Astrocyte (in vitro differentiated cells and primary cell): ENCODE measurements at regions not wholly inside any gene's neighbourhood (a gene's known extent, or its start where the extent isn't known, plus 50 kb on each side); places are given as distances from the start of the nearest gene placed in this dataset.

ENCODE experiments used
- DNase-seq: peaks from one replicate; pipeline ENCODE4 v3.0.0-alpha.2; 2010; ENCODE audit warnings: low read depth
- FAIRE-seq: peaks from 2 replicates; lab custom pipeline; 2011; peaks lifted over from hg19 to GRCh38; lab: Jason Lieb, UNC
- H2AFZ ChIP-seq: 2 replicates; pipeline ENCODE4 v1.6.0; 2012; ENCODE audit warnings: low read depth, low read length, inconsistent platforms
- H3K27ac ChIP-seq: 2 replicates; pipeline ENCODE4 v1.5.1; 2011; ENCODE audit warnings: low read depth, low read length, inconsistent platforms
- H3K27me3 ChIP-seq: 2 replicates; pipeline ENCODE4 v1.6.0; 2011; ENCODE audit warnings: low read length, inconsistent platforms; ENCODE audit not compliant: insufficient read depth
- H3K36me3 ChIP-seq: 2 replicates; pipeline ENCODE4 v1.5.1; 2011; ENCODE audit warnings: low read length, inconsistent platforms; ENCODE audit not compliant: insufficient read depth
- H3K4me1 ChIP-seq: 2 replicates; pipeline ENCODE4 v1.5.1; 2011; ENCODE audit warnings: low read length, inconsistent platforms; ENCODE audit not compliant: insufficient read depth
- H3K4me2 ChIP-seq: 2 replicates; pipeline ENCODE4 v1.6.0; 2012; ENCODE audit warnings: low read length, inconsistent platforms
- H3K4me3 ChIP-seq: 2 replicates; pipeline ENCODE4 v1.5.1; 2011; ENCODE audit warnings: low read depth, mild to moderate bottlenecking, low read length, inconsistent platforms; ENCODE audit not compliant: insufficient read depth
- H3K79me2 ChIP-seq: 2 replicates; pipeline ENCODE4 v1.6.0; 2012; ENCODE audit warnings: mild to moderate bottlenecking, low read length, inconsistent platforms; ENCODE audit not compliant: insufficient read depth
- H3K9ac ChIP-seq: 2 replicates; pipeline ENCODE4 v1.6.0; 2012; ENCODE audit warnings: mild to moderate bottlenecking, low read length, inconsistent platforms
- H3K9me3 ChIP-seq: 2 replicates; pipeline ENCODE4 v1.5.1; 2012; ENCODE audit warnings: low read depth, mild to moderate bottlenecking, low read length, inconsistent platforms; ENCODE audit not compliant: insufficient read depth
- H4K20me1 ChIP-seq: 2 replicates; pipeline ENCODE4 v1.6.0; 2012; ENCODE audit warnings: low read length, inconsistent platforms; ENCODE audit not compliant: insufficient read depth
- H3K27ac Mint-ChIP-seq: one replicate; pipeline ENCODE4 v1.8.0; 2021; ENCODE audit warnings: mild to moderate bottlenecking, mixed read lengths; ENCODE audit not compliant: unreplicated experiment
- H3K27me3 Mint-ChIP-seq: one replicate; pipeline ENCODE4 v1.8.0; 2021; ENCODE audit warnings: low read depth, mixed read lengths; ENCODE audit not compliant: unreplicated experiment
- H3K36me3 Mint-ChIP-seq: one replicate; pipeline ENCODE4 v1.8.0; 2021; ENCODE audit warnings: low read depth, mixed read lengths; ENCODE audit not compliant: unreplicated experiment
- H3K4me1 Mint-ChIP-seq: one replicate; pipeline ENCODE4 v1.8.0; 2021; ENCODE audit warnings: low read depth, mixed read lengths; ENCODE audit not compliant: unreplicated experiment
- H3K4me3 Mint-ChIP-seq: one replicate; pipeline ENCODE4 v1.8.0; 2021; ENCODE audit warnings: mild to moderate bottlenecking, moderate library complexity, mixed read lengths; ENCODE audit not compliant: unreplicated experiment
- H3K9me3 Mint-ChIP-seq: one replicate; pipeline ENCODE4 v1.8.0; 2021; ENCODE audit warnings: mild to moderate bottlenecking, mixed read lengths; ENCODE audit not compliant: unreplicated experiment
- CTCF ChIP-seq: IDR thresholded peaks from 2 replicates; pipeline ENCODE4 v1.5.1; 2011; ENCODE audit warnings: low read depth, mild to moderate bottlenecking, inconsistent platforms, low read length, moderate library complexity; ENCODE audit not compliant: insufficient read depth
- EZH2 ChIP-seq: IDR thresholded peaks from 2 replicates; pipeline ENCODE4 v1.6.1; 2012; ENCODE audit warnings: mild to moderate bottlenecking, low read length, inconsistent platforms; ENCODE audit not compliant: insufficient read depth

GRCh38 chr3:22244761-22245521 is 493.9 kb upstream of the ZNF385D start:
- peaks cover 3% of the 10 kb centered on the region for H3K27me3 ChIP-seq
- H4K20me1 ChIP-seq, result no peaks in the 10 kb centered on the region
- H3K9me3 ChIP-seq, result no peaks in the 10 kb centered on the region
- DNase-seq (peak; percentile 86), FAIRE-seq (peak; percentile 73)
- H3K4me3 Mint-ChIP-seq, result no peak overlapping the region
- peaks cover 18% of the 10 kb centered on the region for H3K4me1 Mint-ChIP-seq
- H3K36me3 ChIP-seq, result no peaks in the 10 kb centered on the region
- H2AFZ ChIP-seq, result no peak overlapping the region
- no peak for TF ChIP-seq CTCF
- TF ChIP-seq EZH2, result no peak
- H3K4me3 ChIP-seq, result no peak overlapping the region
- no peaks in the 10 kb centered on the region for H3K79me2 ChIP-seq
- peaks cover 5% of the 10 kb centered on the region for H3K27me3 Mint-ChIP-seq
- H3K27ac ChIP-seq, result no peak overlapping the region
- no peaks in the 10 kb centered on the region for H3K9me3 Mint-ChIP-seq
- H3K4me2 ChIP-seq, result peak overlapping the region; percentile 9
- peak overlapping the region; percentile 97 for H3K27ac Mint-ChIP-seq
- no peaks in the 10 kb centered on the region for H3K36me3 Mint-ChIP-seq
- peaks cover 7% of the 10 kb centered on the region for H3K4me1 ChIP-seq
- H3K9ac ChIP-seq, result no peak overlapping the region

GRCh38 chr3:22245811-22246583 is 495.0 kb upstream of the ZNF385D start:
- H3K27me3 ChIP-seq, result no peaks in the 10 kb centered on the region
- no peaks in the 10 kb centered on the region for H3K9me3 ChIP-seq
- Mint-ChIP-seq H3K36me3 (no peaks in the 10 kb centered on the region), H3K9me3 (no peaks in the 10 kb centered on the region), H3K27me3 (no peaks in the 10 kb centered on the region), H3K27ac (peak overlapping the region; percentile 97), H3K4me3 (no peak overlapping the region), H3K4me1 (peaks cover 18% of the 10 kb centered on the region)
- no peak overlapping the region for H3K27ac ChIP-seq
- H2AFZ ChIP-seq, result no peak overlapping the region
- peak overlapping the region; percentile 9 for H3K4me2 ChIP-seq
- no peaks in the 10 kb centered on the region for H3K79me2 ChIP-seq
- no peaks in the 10 kb centered on the region for H4K20me1 ChIP-seq
- no peak for FAIRE-seq
- H3K4me1 ChIP-seq, result peaks cover 7% of the 10 kb centered on the region
- TF ChIP-seq CTCF, result no peak
- no peak overlapping the region for H3K9ac ChIP-seq
- H3K36me3 ChIP-seq, result no peaks in the 10 kb centered on the region
- no peak overlapping the region for H3K4me3 ChIP-seq
- no peak for DNase-seq
